HG03460 (cell line): ENCODE measurements at regions not wholly inside any gene's neighbourhood (a gene's known extent, or its start where the extent isn't known, plus 50 kb on each side); places are given as distances from the start of the nearest gene placed in this dataset.

Source experiments
- ATAC-seq: cut with Tn5 transposase; IDR thresholded peaks from one replicate; pipeline ENCODE4 v1.9.1; 2021; ENCODE audit not compliant: unreplicated experiment

- ATAC-seq: no peak
Measured at GRCh38 chr12:118840399-118840798, 140.9 kb upstream of the SRRM4 start.

- ATAC-seq: no peak
Measured at GRCh38 chr12:118840878-118841277, 140.5 kb upstream of the SRRM4 start.

- ATAC-seq: no peak
Measured at GRCh38 chr12:118841588-118841987, 139.8 kb upstream of the SRRM4 start.

GRCh38 chr12:118842866-118843265 is 138.5 kb upstream of the SRRM4 start:
- no peak for ATAC-seq

GRCh38 chr12:118846416-118846815 is 134.9 kb upstream of the SRRM4 start:
- ATAC-seq: no peak

- ATAC-seq: no peak
Measured at GRCh38 chr12:118850244-118850825, 131.0 kb upstream of the SRRM4 start.

GRCh38 chr12:118851891-118852290 is 129.4 kb upstream of the SRRM4 start:
- no peak for ATAC-seq

GRCh38 chr12:118853634-118854033 is 127.7 kb upstream of the SRRM4 start:
- no peak for ATAC-seq

- no peak for ATAC-seq
Measured at GRCh38 chr12:118855858-118856257, 125.5 kb upstream of the SRRM4 start.

- no peak for ATAC-seq
Measured at GRCh38 chr12:118866346-118866745, 115.0 kb upstream of the SRRM4 start.

- ATAC-seq: no peak
Measured at GRCh38 chr12:118870551-118870950, 110.8 kb upstream of the SRRM4 start.

- ATAC-seq: no peak
Measured at GRCh38 chr12:118874698-118875548, 106.4 kb upstream of the SRRM4 start.

GRCh38 chr12:118880720-118881493 is 100.4 kb upstream of the SRRM4 start:
- no peak for ATAC-seq

- ATAC-seq: no peak
Measured at GRCh38 chr12:118884226-118884625, 97.1 kb upstream of the SRRM4 start.

GRCh38 chr12:118900993-118901392 is 80.3 kb upstream of the SRRM4 start:
- no peak for ATAC-seq

GRCh38 chr12:118908811-118909210 is 72.5 kb upstream of the SRRM4 start:
- ATAC-seq: no peak

- ATAC-seq: no peak
Measured at GRCh38 chr12:118912697-118913270, 68.6 kb upstream of the SRRM4 start.

GRCh38 chr12:118921761-118922160 is 59.6 kb upstream of the SRRM4 start:
- ATAC-seq: no peak

GRCh38 chr12:118922405-118922804 is 58.9 kb upstream of the SRRM4 start:
- no peak for ATAC-seq

- ATAC-seq: no peak
Measured at GRCh38 chr12:118925407-118925806, 55.9 kb upstream of the SRRM4 start.

GRCh38 chr12:118925826-118926225 is 55.5 kb upstream of the SRRM4 start:
- no peak for ATAC-seq
